Smooth muscle cell (in vitro differentiated cells): ENCODE measurements at regions not wholly inside any gene's neighbourhood (a gene's known extent, or its start where the extent isn't known, plus 50 kb on each side); places are given as distances from the start of the nearest gene placed in this dataset.
A peak's percentile ranks its signal among the peaks of the same experiment; 100 is the strongest.

Source experiments
- DNase-seq: peaks from one replicate; lab custom pipeline; 2025; ENCODE audit not compliant: unreplicated experiment; lab: John Stamatoyannopoulos, UW
- H2AFZ ChIP-seq: fragments of 200-600 bp; sonication (generic); 2 replicates; pipeline ENCODE4 v1.6.0; 2016; ENCODE audit warnings: antibody characterized with exemption, low read depth, mild to moderate bottlenecking
- H3F3A ChIP-seq: fragments of 200-600 bp; sonication (generic); 2 replicates; pipeline ENCODE4 v1.6.0; 2017; ENCODE audit warnings: antibody characterized with exemption, low read depth
- H3K27ac ChIP-seq: fragments of 200-600 bp; sonication (generic); 2 replicates; pipeline ENCODE4 v1.5.1; 2016; ENCODE audit warnings: low read depth, mild to moderate bottlenecking
- H3K27me3 ChIP-seq: fragments of 200-600 bp; sonication (generic); 2 replicates; pipeline ENCODE4 v1.6.1; 2016; ENCODE audit warnings: low read depth, mild to moderate bottlenecking
- H3K36me3 ChIP-seq: fragments of 200-600 bp; sonication (generic); 2 replicates; pipeline ENCODE4 v1.5.1; 2016; ENCODE audit warnings: low read depth
- H3K4me1 ChIP-seq: fragments of 200-600 bp; sonication (generic); 2 replicates; pipeline ENCODE4 v1.5.1; 2016; ENCODE audit warnings: low read depth
- H3K4me2 ChIP-seq: fragments of 200-600 bp; sonication (generic); 2 replicates; pipeline ENCODE4 v1.6.0; 2016; ENCODE audit warnings: mild to moderate bottlenecking
- H3K4me3 ChIP-seq: fragments of 200-600 bp; sonication (generic); 2 replicates; pipeline ENCODE4 v1.5.1; 2016; ENCODE audit warnings: mild to moderate bottlenecking
- H3K79me2 ChIP-seq: fragments of 200-600 bp; sonication (generic); 2 replicates; pipeline ENCODE4 v1.6.0; 2016; ENCODE audit warnings: low read depth, mild to moderate bottlenecking
- H3K9ac ChIP-seq: fragments of 200-600 bp; sonication (generic); 2 replicates; pipeline ENCODE4 v1.6.0; 2016; ENCODE audit warnings: low read depth
- H3K9me3 ChIP-seq: fragments of 200-600 bp; sonication (generic); replicated peaks from 2 replicates; pipeline ENCODE4 v1.5.1; 2016; ENCODE audit warnings: low read depth
- H4K20me1 ChIP-seq: fragments of 200-600 bp; sonication (generic); 2 replicates; pipeline ENCODE4 v1.6.0; 2016; ENCODE audit warnings: low read depth
- WGBS: methylation state at CpG from one replicate; pipeline ENCODE4 v1.1.7; 2016; ENCODE audit warnings: low lambda C conversion rate; 5-methylcytosine and 5-hydroxymethylcytosine counted together
- TF ChIP-seq, protein P1 (sequence below): fragments of 200-600 bp; sonication (generic); IDR thresholded peaks from 2 replicates; pipeline ENCODE4 v1.5.1; 2017; ENCODE audit warnings: borderline replicate concordance, mild to moderate bottlenecking, antibody characterized with exemption; ENCODE audit not compliant: insufficient read depth, poor library complexity, severe bottlenecking

DNA sequence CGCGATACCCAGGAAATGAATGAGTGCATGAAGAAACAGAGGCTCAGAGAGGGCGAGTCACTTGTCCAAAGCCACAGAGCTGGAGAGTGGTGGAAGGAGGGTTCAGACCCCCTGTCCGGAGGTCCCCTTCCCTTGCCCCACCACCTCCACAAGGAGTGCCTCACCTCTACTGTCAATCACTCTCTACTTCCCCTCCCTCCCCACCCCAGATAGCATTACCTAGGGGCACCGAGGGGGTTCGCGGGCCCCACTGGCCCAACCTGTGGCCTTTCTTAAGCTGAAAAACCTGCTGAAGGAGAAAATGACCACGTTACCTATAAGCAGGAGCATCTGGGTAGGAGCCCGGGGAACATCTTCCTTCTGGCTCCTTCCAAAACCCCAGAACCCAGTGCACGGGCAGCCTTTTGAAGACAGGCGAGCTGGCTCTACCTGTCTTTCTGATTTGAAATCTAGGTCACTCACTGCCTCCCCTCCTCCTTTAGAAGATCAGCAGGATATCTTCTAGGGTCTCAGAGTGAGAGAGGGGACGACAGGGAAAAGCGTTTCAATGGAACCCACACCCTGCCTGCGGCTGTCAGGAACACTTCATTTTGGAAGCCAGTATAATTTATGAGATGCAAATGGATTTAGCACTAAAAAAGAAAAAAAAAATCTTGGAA lies 89.9 kb upstream of the MEF2A start:
- no peaks in the 10 kb centered on the region for H3K36me3 ChIP-seq
- H3F3A ChIP-seq, result peaks cover 3% of the 10 kb centered on the region
- H3K4me2 ChIP-seq, result no peak overlapping the region
- H4K20me1 ChIP-seq, result no peaks in the 10 kb centered on the region
- H3K4me3 ChIP-seq, result no peak overlapping the region
- peaks cover 16% of the 10 kb centered on the region for H3K4me1 ChIP-seq
- no peaks in the 10 kb centered on the region for H3K79me2 ChIP-seq
- WGBS, result 91% methylated on average over 14 of the region's 14 CpGs
- peak overlapping the region; percentile 81 for H3K27ac ChIP-seq
- no peaks in the 10 kb centered on the region for H3K9me3 ChIP-seq
- H2AFZ ChIP-seq, result no peak overlapping the region
- TF ChIP-seq, protein P1, sequence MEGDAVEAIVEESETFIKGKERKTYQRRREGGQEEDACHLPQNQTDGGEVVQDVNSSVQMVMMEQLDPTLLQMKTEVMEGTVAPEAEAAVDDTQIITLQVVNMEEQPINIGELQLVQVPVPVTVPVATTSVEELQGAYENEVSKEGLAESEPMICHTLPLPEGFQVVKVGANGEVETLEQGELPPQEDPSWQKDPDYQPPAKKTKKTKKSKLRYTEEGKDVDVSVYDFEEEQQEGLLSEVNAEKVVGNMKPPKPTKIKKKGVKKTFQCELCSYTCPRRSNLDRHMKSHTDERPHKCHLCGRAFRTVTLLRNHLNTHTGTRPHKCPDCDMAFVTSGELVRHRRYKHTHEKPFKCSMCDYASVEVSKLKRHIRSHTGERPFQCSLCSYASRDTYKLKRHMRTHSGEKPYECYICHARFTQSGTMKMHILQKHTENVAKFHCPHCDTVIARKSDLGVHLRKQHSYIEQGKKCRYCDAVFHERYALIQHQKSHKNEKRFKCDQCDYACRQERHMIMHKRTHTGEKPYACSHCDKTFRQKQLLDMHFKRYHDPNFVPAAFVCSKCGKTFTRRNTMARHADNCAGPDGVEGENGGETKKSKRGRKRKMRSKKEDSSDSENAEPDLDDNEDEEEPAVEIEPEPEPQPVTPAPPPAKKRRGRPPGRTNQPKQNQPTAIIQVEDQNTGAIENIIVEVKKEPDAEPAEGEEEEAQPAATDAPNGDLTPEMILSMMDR, result no peak
- no peaks in the 10 kb centered on the region for H3K27me3 ChIP-seq
- no peak for DNase-seq
- no peak overlapping the region for H3K9ac ChIP-seq

DNA sequence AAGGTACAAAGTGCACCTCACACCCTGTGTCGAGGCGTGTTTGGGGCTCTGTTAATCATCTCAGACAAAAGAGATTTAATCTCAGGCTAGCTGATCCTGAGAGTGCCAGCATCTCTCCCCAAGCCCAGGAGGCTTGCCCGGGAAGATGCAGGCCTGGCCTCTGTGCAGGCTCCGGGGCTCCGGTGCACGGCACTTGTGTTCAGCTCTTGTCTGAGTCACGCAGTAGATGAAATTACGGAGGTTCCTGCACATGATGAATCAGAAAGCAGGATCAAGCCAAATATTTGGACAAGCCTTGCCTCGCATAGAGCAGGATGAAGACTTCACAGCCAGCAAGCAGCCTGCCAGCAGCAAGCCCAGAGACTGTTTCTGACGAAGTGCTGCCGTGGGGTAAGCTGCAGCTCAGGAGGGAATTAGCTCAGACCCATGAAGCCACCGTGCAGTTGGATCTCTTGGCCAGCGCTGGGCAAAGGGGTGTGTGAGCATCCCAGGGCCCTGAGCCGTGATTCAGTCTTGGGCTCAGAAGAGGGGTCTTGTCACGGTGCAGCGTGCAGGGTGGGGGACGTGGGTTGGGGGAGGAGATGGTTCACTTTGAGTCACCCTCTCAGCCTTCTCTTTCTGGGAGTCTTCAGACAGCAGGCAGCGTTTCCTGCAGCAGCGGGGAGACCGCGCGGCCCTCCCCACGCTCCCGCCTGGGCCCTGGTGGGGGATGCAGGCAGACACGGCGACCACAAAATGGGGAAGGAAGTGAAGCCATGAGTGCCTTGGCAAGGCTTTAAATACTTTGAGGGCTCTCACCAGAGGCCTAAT lies 89.2 kb upstream of the MEF2A start:
- Histone ChIP-seq H3K9ac (no peak overlapping the region), H3K4me1 (peaks cover 16% of the 10 kb centered on the region), H3K36me3 (no peaks in the 10 kb centered on the region), H3K79me2 (no peaks in the 10 kb centered on the region), H3K4me3 (no peak overlapping the region), H2AFZ (no peak overlapping the region), H3F3A (peaks cover 3% of the 10 kb centered on the region), H3K27me3 (no peaks in the 10 kb centered on the region), H3K9me3 (no peaks in the 10 kb centered on the region), H4K20me1 (no peaks in the 10 kb centered on the region), H3K4me2 (peak overlapping the region; percentile 79), H3K27ac (peak overlapping the region; percentile 81)
- TF ChIP-seq, protein P1, result no peak
- 32% methylated on average over 26 of the region's 26 CpGs for WGBS
- no peak for DNase-seq

DNA sequence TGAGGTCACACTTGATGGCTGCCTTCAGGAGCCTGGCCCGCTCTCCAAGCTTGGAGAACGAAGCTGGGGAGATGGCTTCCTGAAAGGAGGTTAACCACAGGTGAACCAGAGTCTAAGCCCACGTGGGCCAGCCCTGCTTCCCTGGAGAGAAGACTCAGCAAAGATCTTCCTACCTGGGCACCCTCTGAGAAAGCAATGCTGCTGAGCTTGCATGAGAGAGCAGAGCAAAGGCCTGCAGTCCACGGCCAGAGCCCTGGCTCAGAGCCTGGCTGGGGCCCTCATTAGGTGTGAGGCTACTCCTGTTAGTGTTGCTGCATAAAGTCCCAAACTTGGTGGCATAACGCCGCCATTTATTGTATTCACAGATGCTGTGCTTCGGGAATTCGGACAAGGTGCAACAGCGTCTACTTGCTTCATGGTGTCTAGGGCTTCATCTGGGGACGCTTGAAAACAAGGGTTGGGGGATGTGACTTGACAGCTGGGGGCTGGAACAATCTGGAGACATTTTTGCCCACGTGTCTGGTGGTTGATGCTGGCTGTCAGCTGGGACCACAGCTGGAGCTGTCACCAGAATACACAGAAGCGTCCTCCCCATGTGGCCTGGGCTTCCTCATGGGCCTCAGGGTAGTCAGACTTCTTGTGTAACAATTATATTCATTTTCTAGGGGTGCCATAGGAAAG lies 87.9 kb upstream of the MEF2A start:
- Histone ChIP-seq H2AFZ (no peak overlapping the region), H3K9me3 (no peaks in the 10 kb centered on the region), H3K27me3 (no peaks in the 10 kb centered on the region), H3K4me1 (peaks cover 16% of the 10 kb centered on the region), H3K4me2 (peak overlapping the region; percentile 79), H3K4me3 (no peak overlapping the region), H3K79me2 (no peaks in the 10 kb centered on the region), H3K9ac (no peak overlapping the region), H3K27ac (peak overlapping the region; percentile 81), H3F3A (peaks cover 3% of the 10 kb centered on the region), H4K20me1 (no peaks in the 10 kb centered on the region), H3K36me3 (no peaks in the 10 kb centered on the region)
- DNase-seq, result no peak
- 93% methylated on average over 12 of the region's 12 CpGs for WGBS
- TF ChIP-seq, protein P1, result no peak
